ENCODE measurements at regions not wholly inside any gene's neighbourhood (a gene's known extent, or its start where the extent isn't known, plus 50 kb on each side); places are given as distances from the start of the nearest gene placed in this dataset.
"Not testable (repeated sequence)": the region's sequence is repeated elsewhere in the genome, so short reads cannot be mapped to it uniquely, and the experiment has no call there.

- TF ChIP-seq CTCF (conservative IDR thresholded peaks at IDR 0.05 in 1 of 2, IDR thresholded peaks at IDR 0.05 in 1 of 2; ENCODE audit: extremely low read depth in 1 of 2, insufficient read depth in 1 of 2, low read depth in 1 of 2, low read length in 2 of 2); EZH2 (IDR thresholded peaks at IDR 0.05; ENCODE audit: borderline replicate concordance, low read length): not testable (repeated sequence)
Observed at GRCh38 chr15:87642997-87643396, 613.5 kb downstream of the NTRK3 start.

All from mammary epithelial cell (primary cell).